ENCODE measurements at regions not wholly inside any gene's neighbourhood (a gene's known extent, or its start where the extent isn't known, plus 50 kb on each side); places are given as distances from the start of the nearest gene placed in this dataset.

DNA sequence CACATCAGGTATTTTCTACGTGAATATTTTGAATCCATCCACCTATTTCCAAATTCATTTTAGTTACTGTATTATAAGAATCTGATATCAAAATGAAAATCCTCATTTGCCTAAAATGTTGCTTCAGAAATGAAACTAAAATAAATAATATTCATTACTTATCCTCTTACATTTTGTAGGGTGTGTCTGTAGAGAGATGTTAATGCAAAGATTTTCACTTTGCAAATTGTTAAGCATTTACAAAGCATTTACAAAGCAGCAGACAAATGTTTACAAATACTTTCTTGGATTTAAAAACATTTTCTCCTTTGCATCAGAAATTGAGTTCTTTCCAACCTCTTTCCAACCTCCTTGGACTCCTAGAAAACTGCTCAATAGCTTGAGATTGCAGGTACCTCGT is 360.0 kb upstream of the DCN start:
- H3K27me3 ChIP-seq (replicated peaks; ENCODE audit: insufficient read depth, low read depth, low read length, poor library complexity): no peaks in the 10 kb centered on the region
- no peak overlapping the region for H3K4me3 ChIP-seq (ENCODE audit: low read depth, low read length, poor library complexity, severe bottlenecking)
- BruUV-seq (replicated peaks): no TSS peak
- no peak overlapping the region for H3K27ac ChIP-seq (ENCODE audit: low read depth, low read length, poor library complexity, severe bottlenecking)
- intact Hi-C loops (cut with micrococcal nuclease; ENCODE audit: unreplicated experiment): no loop called here
- DNase-seq (ENCODE audit: low spot score): no peak
- CTCF ChIA-PET: no interaction called here
- no peaks in the 10 kb centered on the region for H3K4me1 ChIP-seq (ENCODE audit: insufficient read depth, low read length, poor library complexity, severe bottlenecking)
- no peaks in the 10 kb centered on the region for H3K36me3 ChIP-seq (ENCODE audit: insufficient read depth, low read length, poor library complexity, severe bottlenecking)
- TF ChIP-seq EZH2 (IDR thresholded peaks at IDR 0.05; ENCODE audit: borderline replicate concordance, low read depth, low read length, poor library complexity, severe bottlenecking): no peak
- TF ChIP-seq, protein P1, sequence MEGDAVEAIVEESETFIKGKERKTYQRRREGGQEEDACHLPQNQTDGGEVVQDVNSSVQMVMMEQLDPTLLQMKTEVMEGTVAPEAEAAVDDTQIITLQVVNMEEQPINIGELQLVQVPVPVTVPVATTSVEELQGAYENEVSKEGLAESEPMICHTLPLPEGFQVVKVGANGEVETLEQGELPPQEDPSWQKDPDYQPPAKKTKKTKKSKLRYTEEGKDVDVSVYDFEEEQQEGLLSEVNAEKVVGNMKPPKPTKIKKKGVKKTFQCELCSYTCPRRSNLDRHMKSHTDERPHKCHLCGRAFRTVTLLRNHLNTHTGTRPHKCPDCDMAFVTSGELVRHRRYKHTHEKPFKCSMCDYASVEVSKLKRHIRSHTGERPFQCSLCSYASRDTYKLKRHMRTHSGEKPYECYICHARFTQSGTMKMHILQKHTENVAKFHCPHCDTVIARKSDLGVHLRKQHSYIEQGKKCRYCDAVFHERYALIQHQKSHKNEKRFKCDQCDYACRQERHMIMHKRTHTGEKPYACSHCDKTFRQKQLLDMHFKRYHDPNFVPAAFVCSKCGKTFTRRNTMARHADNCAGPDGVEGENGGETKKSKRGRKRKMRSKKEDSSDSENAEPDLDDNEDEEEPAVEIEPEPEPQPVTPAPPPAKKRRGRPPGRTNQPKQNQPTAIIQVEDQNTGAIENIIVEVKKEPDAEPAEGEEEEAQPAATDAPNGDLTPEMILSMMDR (conservative IDR thresholded peaks at IDR 0.05; ENCODE audit: low read depth, low read length): no peak
- no peaks in the 10 kb centered on the region for H3K9me3 ChIP-seq (ENCODE audit: low read depth, low read length, poor library complexity, severe bottlenecking)
- POLR2A ChIA-PET (ENCODE audit: low non-redundant PET): no interaction called here

DNA sequence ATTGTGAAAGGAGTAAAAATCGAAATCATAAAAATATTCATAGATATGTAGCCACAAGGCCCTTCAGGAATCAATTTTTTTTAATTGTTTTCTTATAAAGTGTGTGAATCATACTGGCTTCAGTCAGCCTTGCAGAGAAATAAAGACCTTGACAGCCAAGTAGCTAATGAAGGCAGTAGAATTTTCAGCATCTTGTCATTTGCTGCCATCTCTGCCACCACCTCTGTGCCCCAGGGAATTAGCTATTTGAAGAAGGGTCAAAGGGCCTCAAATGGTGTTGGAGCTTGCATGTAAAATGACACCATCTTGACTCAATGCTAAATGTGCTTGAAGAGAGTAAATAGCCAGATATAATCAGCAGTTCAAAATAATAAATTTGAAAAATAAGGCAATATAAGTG is 359.4 kb upstream of the DCN start:
- Histone ChIP-seq H3K9me3 (ENCODE audit: low read depth, low read length, poor library complexity, severe bottlenecking) (no peaks in the 10 kb centered on the region), H3K27me3 (replicated peaks; ENCODE audit: insufficient read depth, low read depth, low read length, poor library complexity) (no peaks in the 10 kb centered on the region), H3K4me1 (ENCODE audit: insufficient read depth, low read length, poor library complexity, severe bottlenecking) (no peaks in the 10 kb centered on the region), H3K27ac (ENCODE audit: low read depth, low read length, poor library complexity, severe bottlenecking) (no peak overlapping the region), H3K36me3 (ENCODE audit: insufficient read depth, low read length, poor library complexity, severe bottlenecking) (no peaks in the 10 kb centered on the region), H3K4me3 (ENCODE audit: low read depth, low read length, poor library complexity, severe bottlenecking) (no peak overlapping the region)
- ChIA-PET CTCF (no interaction called here), POLR2A (ENCODE audit: low non-redundant PET) (no interaction called here)
- no peak for DNase-seq (ENCODE audit: low spot score)
- no peak for TF ChIP-seq EZH2 (IDR thresholded peaks at IDR 0.05; ENCODE audit: borderline replicate concordance, low read depth, low read length, poor library complexity, severe bottlenecking)
- TF ChIP-seq, protein P1 (conservative IDR thresholded peaks at IDR 0.05; ENCODE audit: low read depth, low read length): no peak
- BruUV-seq (replicated peaks): no TSS peak
- intact Hi-C loops (cut with micrococcal nuclease; ENCODE audit: unreplicated experiment): no loop called here

DNA sequence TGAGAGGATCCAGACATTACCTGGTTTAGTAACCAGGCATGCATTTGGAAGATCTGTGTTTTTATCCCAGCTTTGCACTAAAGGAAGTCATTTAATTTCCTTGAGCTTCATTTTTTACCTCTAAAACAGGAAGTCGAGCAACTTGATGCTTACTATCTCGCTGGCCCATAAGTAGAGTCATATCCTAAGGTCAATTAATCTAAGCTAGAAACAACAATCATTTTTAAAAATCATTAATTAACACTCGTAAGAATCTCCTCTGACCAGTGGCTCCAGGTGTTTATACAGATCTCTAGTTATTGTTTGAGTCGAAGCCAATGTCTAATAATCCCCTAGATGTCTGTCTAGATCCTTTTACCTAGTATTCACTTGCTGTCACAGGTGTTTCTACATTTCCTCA is 355.8 kb upstream of the DCN start:
- Histone ChIP-seq H3K27ac (ENCODE audit: low read depth, low read length, poor library complexity, severe bottlenecking) (no peak overlapping the region), H3K4me1 (ENCODE audit: insufficient read depth, low read length, poor library complexity, severe bottlenecking) (no peaks in the 10 kb centered on the region), H3K9me3 (ENCODE audit: low read depth, low read length, poor library complexity, severe bottlenecking) (peaks cover 4% of the 10 kb centered on the region), H3K27me3 (replicated peaks; ENCODE audit: insufficient read depth, low read depth, low read length, poor library complexity) (no peaks in the 10 kb centered on the region), H3K4me3 (ENCODE audit: low read depth, low read length, poor library complexity, severe bottlenecking) (no peak overlapping the region), H3K36me3 (ENCODE audit: insufficient read depth, low read length, poor library complexity, severe bottlenecking) (no peaks in the 10 kb centered on the region)
- POLR2A ChIA-PET (ENCODE audit: low non-redundant PET): no interaction called here
- BruUV-seq (replicated peaks): no TSS peak
- intact Hi-C loops (cut with micrococcal nuclease; ENCODE audit: unreplicated experiment): no loop called here
- DNase-seq (ENCODE audit: low spot score): no peak
- no peak for TF ChIP-seq EZH2 (IDR thresholded peaks at IDR 0.05; ENCODE audit: borderline replicate concordance, low read depth, low read length, poor library complexity, severe bottlenecking)
- TF ChIP-seq, protein P1 (conservative IDR thresholded peaks at IDR 0.05; ENCODE audit: low read depth, low read length): no peak
- CTCF ChIA-PET: no interaction called here

All from A673 (cell line).